ENCODE measurements at regions not wholly inside any gene's neighbourhood (a gene's known extent, or its start where the extent isn't known, plus 50 kb on each side); places are given as distances from the start of the nearest gene placed in this dataset.

- H3K9me3 ChIP-seq, result no peaks in the 10 kb centered on the region
- no peak for TF ChIP-seq CTCF (IDR thresholded peaks at IDR 0.05; ENCODE audit: low read depth, low read length)
- peak; percentile 78 for DNase-seq
- H3K4me1 ChIP-seq, result no peaks in the 10 kb centered on the region
- peak overlapping the region; percentile 52 for H3K4me3 ChIP-seq (ENCODE audit: low read depth, low read length)
- H3K36me3 ChIP-seq, result no peaks in the 10 kb centered on the region
- no peaks in the 10 kb centered on the region for H3K27me3 ChIP-seq
These were observed 786.4 kb downstream of the MCTP2 start for GRCh38 chr15:95017666-95018328.

GRCh38 chr15:95018888-95019545, 787.7 kb downstream of the MCTP2 start:
- TF ChIP-seq CTCF (IDR thresholded peaks at IDR 0.05; ENCODE audit: low read depth, low read length), result no peak
- H3K9me3 ChIP-seq, result no peaks in the 10 kb centered on the region
- no peaks in the 10 kb centered on the region for H3K4me1 ChIP-seq
- H3K4me3 ChIP-seq (ENCODE audit: low read depth, low read length), result no peak overlapping the region; the same call in 1 of the 2 replicates
- H3K27me3 ChIP-seq, result no peaks in the 10 kb centered on the region
- no peaks in the 10 kb centered on the region for H3K36me3 ChIP-seq
- no peak for DNase-seq

GRCh38 chr15:95019907-95020306, 788.5 kb downstream of the MCTP2 start:
- no peaks in the 10 kb centered on the region for H3K4me1 ChIP-seq
- no peak for DNase-seq
- no peaks in the 10 kb centered on the region for H3K9me3 ChIP-seq
- H3K36me3 ChIP-seq, result no peaks in the 10 kb centered on the region
- no peak for TF ChIP-seq CTCF (IDR thresholded peaks at IDR 0.05; ENCODE audit: low read depth, low read length)
- no peak overlapping the region for H3K4me3 ChIP-seq (ENCODE audit: low read depth, low read length)
- no peaks in the 10 kb centered on the region for H3K27me3 ChIP-seq

GRCh38 chr15:95021816-95022215, 790.5 kb downstream of the MCTP2 start:
- no peak overlapping the region for H3K4me3 ChIP-seq (ENCODE audit: low read depth, low read length)
- no peak for TF ChIP-seq CTCF (IDR thresholded peaks at IDR 0.05; ENCODE audit: low read depth, low read length)
- H3K4me1 ChIP-seq, result no peaks in the 10 kb centered on the region
- no peak for DNase-seq
- no peaks in the 10 kb centered on the region for H3K36me3 ChIP-seq
- H3K9me3 ChIP-seq, result no peaks in the 10 kb centered on the region
- no peaks in the 10 kb centered on the region for H3K27me3 ChIP-seq

GRCh38 chr15:95024351-95024750, 793.0 kb downstream of the MCTP2 start:
- Histone ChIP-seq H3K27me3 (no peaks in the 10 kb centered on the region), H3K9me3 (no peaks in the 10 kb centered on the region), H3K36me3 (no peaks in the 10 kb centered on the region), H3K4me1 (no peaks in the 10 kb centered on the region), H3K4me3 (ENCODE audit: low read depth, low read length) (no peak overlapping the region)
- TF ChIP-seq CTCF (IDR thresholded peaks at IDR 0.05; ENCODE audit: low read depth, low read length), result peak; percentile 60
- no peak for DNase-seq
